Mesenchymal stem cell (in vitro differentiated cells and primary cell): ENCODE measurements at regions not wholly inside any gene's neighbourhood (a gene's known extent, or its start where the extent isn't known, plus 50 kb on each side); places are given as distances from the start of the nearest gene placed in this dataset.
A peak's percentile ranks its signal among the peaks of the same experiment; 100 is the strongest.
"Not testable (repeated sequence)": the region's sequence is repeated elsewhere in the genome, so short reads cannot be mapped to it uniquely, and the experiment has no call there.

ENCODE experiments used
- DNase-seq: peaks from one replicate; pipeline ENCODE4 v3.0.0-alpha.2; 2013
- H2AFZ ChIP-seq: one replicate; pipeline ENCODE4 v1.6.1; 2013; ENCODE audit warnings: low read depth, mild to moderate bottlenecking, control low read depth, inconsistent platforms, low read length, moderate library complexity
- H2AK5ac ChIP-seq: 2 replicates; pipeline ENCODE4 v1.6.1; 2013; ENCODE audit warnings: low read length, moderate library complexity, mild to moderate bottlenecking, inconsistent platforms; ENCODE audit not compliant: severe bottlenecking
- H2BK120ac ChIP-seq: one replicate; pipeline ENCODE4 v1.6.1; 2013; ENCODE audit warnings: low read depth, mild to moderate bottlenecking, inconsistent platforms, low read length, moderate library complexity
- H2BK12ac ChIP-seq, 2 experiments: one replicate each; pipeline ENCODE4 v1.6.1; 2013; ENCODE audit warnings: inconsistent platforms in 2 of 2, low read length in 2 of 2, mild to moderate bottlenecking in 2 of 2, moderate library complexity in 2 of 2, control low read depth in 1 of 2
- H2BK15ac ChIP-seq: one replicate; pipeline ENCODE4 v1.6.1; 2013; ENCODE audit warnings: mild to moderate bottlenecking, low read depth, inconsistent platforms; ENCODE audit not compliant: poor library complexity, severe bottlenecking
- H2BK5ac ChIP-seq: 2 replicates; pipeline ENCODE4 v1.6.1; 2013; ENCODE audit warnings: low read depth, mild to moderate bottlenecking, low read length, control low read depth, inconsistent platforms; ENCODE audit not compliant: poor library complexity, severe bottlenecking
- H3K14ac ChIP-seq, 2 experiments: one replicate each; pipeline ENCODE4 v1.6.1; 2013; ENCODE audit warnings: inconsistent platforms in 2 of 2, low read length in 2 of 2, control low read depth in 1 of 2, mild to moderate bottlenecking in 1 of 2, moderate library complexity in 1 of 2
- H3K18ac ChIP-seq, 2 experiments: one replicate each; pipeline ENCODE4 v1.6.1; 2013; ENCODE audit warnings: inconsistent platforms in 2 of 2, low read length in 2 of 2, control low read depth in 1 of 2, low read depth in 1 of 2, mild to moderate bottlenecking in 1 of 2
- H3K23ac ChIP-seq, 2 experiments: one replicate each; pipeline ENCODE4 v1.6.1; 2013; ENCODE audit warnings: inconsistent platforms in 2 of 2, low read length in 2 of 2, mild to moderate bottlenecking in 2 of 2, moderate library complexity in 2 of 2, control low read depth in 1 of 2
- H3K27ac ChIP-seq: 2 replicates; pipeline ENCODE4 v1.5.1; 2013; ENCODE audit warnings: mild to moderate bottlenecking, moderate library complexity, low read length, control low read depth, inconsistent platforms; ENCODE audit not compliant: poor library complexity, severe bottlenecking
- H3K27me3 ChIP-seq, 2 experiments: 2 replicates each; pipeline versions ENCODE4 v1.6.1 to v1.7.0; 2013; ENCODE audit warnings: low read length in 2 of 2, mild to moderate bottlenecking in 2 of 2, moderate library complexity in 2 of 2, control low read depth in 1 of 2, inconsistent platforms in 1 of 2; ENCODE audit not compliant: control insufficient read depth in 1 of 2, insufficient read depth in 1 of 2
- H3K36me3 ChIP-seq, 2 experiments: 2 replicates each; pipeline versions ENCODE4 v1.6.1 to v1.7.0; 2013; ENCODE audit warnings: low read length in 2 of 2, control low read depth in 1 of 2, inconsistent platforms in 1 of 2, low read depth in 1 of 2, mild to moderate bottlenecking in 1 of 2; ENCODE audit not compliant: insufficient read depth in 2 of 2, control insufficient read depth in 1 of 2
- H3K4ac ChIP-seq, 2 experiments: one replicate each; pipeline ENCODE4 v1.6.1; 2013; ENCODE audit warnings: inconsistent platforms in 2 of 2, low read length in 2 of 2, mild to moderate bottlenecking in 2 of 2, moderate library complexity in 2 of 2, control low read depth in 1 of 2, low read depth in 1 of 2
- H3K4me1 ChIP-seq: 2 replicates; pipeline ENCODE4 v1.6.1; 2013; ENCODE audit warnings: low read depth, low read length, control low read depth; ENCODE audit not compliant: control insufficient read depth, insufficient read depth
- H3K4me2 ChIP-seq: 2 replicates; pipeline ENCODE4 v1.6.1; 2013; ENCODE audit warnings: low read length, mild to moderate bottlenecking, inconsistent platforms; ENCODE audit not compliant: poor library complexity, severe bottlenecking
- H3K4me3 ChIP-seq, 2 experiments: 2 replicates each; pipeline versions ENCODE4 v1.5.1 to v1.7.0; 2013; ENCODE audit warnings: low read length in 2 of 2, mild to moderate bottlenecking in 2 of 2, control low read depth in 1 of 2, low read depth in 1 of 2; ENCODE audit not compliant: insufficient read depth in 1 of 2
- H3K79me1 ChIP-seq: replicated peaks from 2 replicates; pipeline ENCODE4 v1.6.1; 2013; ENCODE audit warnings: mild to moderate bottlenecking, control low read depth, low read length, inconsistent platforms; ENCODE audit not compliant: poor library complexity, severe bottlenecking
- H3K9ac ChIP-seq: 2 replicates; pipeline ENCODE4 v1.7.0; 2013; ENCODE audit warnings: mild to moderate bottlenecking, low read length, moderate library complexity
- H3K9me3 ChIP-seq: 2 replicates; pipeline ENCODE4 v1.7.0; 2013; ENCODE audit warnings: mild to moderate bottlenecking, low read length; ENCODE audit not compliant: control insufficient read depth
- H4K8ac ChIP-seq: one replicate; pipeline ENCODE4 v1.6.1; 2013; ENCODE audit warnings: inconsistent platforms, mild to moderate bottlenecking, low read length, moderate library complexity
- H4K91ac ChIP-seq: one replicate; pipeline ENCODE4 v1.6.1; 2013; ENCODE audit warnings: mild to moderate bottlenecking, low read length, inconsistent platforms
- WGBS: methylation state at CpG from one replicate; pipeline ENCODE4 v1.1.7; 2013; ENCODE audit warnings: mixed read lengths; 5-methylcytosine and 5-hydroxymethylcytosine counted together

GRCh38 chr5:124912638-124913328 is 166.3 kb upstream of the ZNF608 start:
- no peak for DNase-seq
- no peak overlapping the region for H4K8ac ChIP-seq
- no peaks in the 10 kb centered on the region for H3K27me3 ChIP-seq
- no peak overlapping the region for H3K9ac ChIP-seq
- no peak overlapping the region for H4K91ac ChIP-seq
- H2BK120ac ChIP-seq = no peak overlapping the region
- peak overlapping the region; percentile 62 for H2BK15ac ChIP-seq
- H2AK5ac ChIP-seq = no peak overlapping the region
- H3K4me1 ChIP-seq = peaks cover 1% of the 10 kb centered on the region
- no peak overlapping the region for H2BK5ac ChIP-seq
- peak overlapping the region; percentile 14 to 48 for H3K18ac ChIP-seq
- no peak overlapping the region for H3K27ac ChIP-seq
- no peak overlapping the region for H3K4me2 ChIP-seq
- no peak overlapping the region for H2AFZ ChIP-seq
- no peak overlapping the region for H3K23ac ChIP-seq
- no peaks in the 10 kb centered on the region for H3K79me1 ChIP-seq
- no peak overlapping the region for H3K4ac ChIP-seq
- no peak overlapping the region for H3K4me3 ChIP-seq
- H3K9me3 ChIP-seq = no peaks in the 10 kb centered on the region
- H3K36me3 ChIP-seq = no peaks in the 10 kb centered on the region
- WGBS = 97% methylated on average over 20 of the region's 20 CpGs
- peak overlapping the region in 1 of 2 experiments; percentile 35 for H3K14ac ChIP-seq
- peak overlapping the region in 1 of 2 experiments; percentile 42 for H2BK12ac ChIP-seq

- H2BK5ac ChIP-seq = no peak overlapping the region
- no peak overlapping the region for H3K9ac ChIP-seq
- H3K36me3 ChIP-seq = no peaks in the 10 kb centered on the region
- no peak overlapping the region for H3K14ac ChIP-seq
- H3K27me3 ChIP-seq = no peaks in the 10 kb centered on the region
- H2BK12ac ChIP-seq = no peak overlapping the region
- no peak overlapping the region for H3K4ac ChIP-seq
- H2BK120ac ChIP-seq = no peak overlapping the region
- no peaks in the 10 kb centered on the region for H3K79me1 ChIP-seq
- H3K23ac ChIP-seq = no peak overlapping the region
- no peak overlapping the region for H3K4me3 ChIP-seq
- H3K27ac ChIP-seq = no peak overlapping the region
- no peak overlapping the region for H4K8ac ChIP-seq
- no peak overlapping the region for H2BK15ac ChIP-seq
- H2AFZ ChIP-seq = no peak overlapping the region
- H2AK5ac ChIP-seq = no peak overlapping the region
- H3K18ac ChIP-seq = peak overlapping the region; percentile 14 to 48
- no peak for DNase-seq
- peaks cover 1% of the 10 kb centered on the region for H3K4me1 ChIP-seq
- H3K9me3 ChIP-seq = no peaks in the 10 kb centered on the region
- no peak overlapping the region for H3K4me2 ChIP-seq
- no peak overlapping the region for H4K91ac ChIP-seq
- 92% methylated on average over 2 of the region's 2 CpGs for WGBS
These were observed 166.9 kb upstream of the ZNF608 start for GRCh38 chr5:124913329-124913653.

GRCh38 chr5:124916313-124916712 is 169.9 kb upstream of the ZNF608 start:
- H2BK12ac ChIP-seq, H2BK15ac ChIP-seq, H3K79me1 ChIP-seq, H3K23ac ChIP-seq, H2BK120ac ChIP-seq, H3K27me3 ChIP-seq, H3K4me3 ChIP-seq, H2AFZ ChIP-seq, H3K36me3 ChIP-seq, H2BK5ac ChIP-seq, H3K4ac ChIP-seq, H3K9me3 ChIP-seq, H4K91ac ChIP-seq, H2AK5ac ChIP-seq, H3K27ac ChIP-seq, DNase-seq, H4K8ac ChIP-seq, H3K18ac ChIP-seq, H3K9ac ChIP-seq, H3K4me2 ChIP-seq, H3K14ac ChIP-seq, H3K4me1 ChIP-seq: not testable (repeated sequence)
- 67% methylated on average over 3 of the region's 5 CpGs for WGBS

GRCh38 chr5:124918618-124919017 is 172.2 kb upstream of the ZNF608 start:
- H2AK5ac ChIP-seq = no peak overlapping the region
- no peaks in the 10 kb centered on the region for H3K36me3 ChIP-seq
- no peak overlapping the region for H2BK5ac ChIP-seq
- H3K4ac ChIP-seq = no peak overlapping the region
- no peak overlapping the region for H3K9ac ChIP-seq
- H3K4me3 ChIP-seq = no peak overlapping the region
- H3K9me3 ChIP-seq = no peaks in the 10 kb centered on the region
- no peak overlapping the region for H2BK15ac ChIP-seq
- no peak overlapping the region for H4K91ac ChIP-seq
- no peak overlapping the region for H2BK120ac ChIP-seq
- no peaks in the 10 kb centered on the region for H3K27me3 ChIP-seq
- H3K27ac ChIP-seq = no peak overlapping the region
- WGBS = 100% methylated on average over 1 of the region's 2 CpGs
- no peak for DNase-seq
- H4K8ac ChIP-seq = no peak overlapping the region
- no peak overlapping the region for H3K4me2 ChIP-seq
- no peak overlapping the region for H2BK12ac ChIP-seq
- H3K18ac ChIP-seq = no peak overlapping the region
- no peak overlapping the region for H3K14ac ChIP-seq
- H3K23ac ChIP-seq = no peak overlapping the region
- H3K79me1 ChIP-seq = no peaks in the 10 kb centered on the region
- H3K4me1 ChIP-seq = no peaks in the 10 kb centered on the region
- no peak overlapping the region for H2AFZ ChIP-seq
